Colonic mucosa (tissue), 4 donors: ENCODE measurements at regions not wholly inside any gene's neighbourhood (a gene's known extent, or its start where the extent isn't known, plus 50 kb on each side); places are given as distances from the start of the nearest gene placed in this dataset.
"Not testable (repeated sequence)": the region's sequence is repeated elsewhere in the genome, so short reads cannot be mapped to it uniquely, and the experiment has no call there.

Experiments used
- DNase-seq: peaks from one replicate; pipeline ENCODE4 v3.0.0-alpha.2; 2020
- H3K27ac ChIP-seq: fragments of 200-600 bp; one replicate; pipeline ENCODE4 v1.8.0; 2021
- H3K27me3 ChIP-seq: fragments of 200-600 bp; one replicate; pipeline ENCODE4 v1.8.0; 2021
- H3K36me3 ChIP-seq: fragments of 200-600 bp; one replicate; pipeline ENCODE4 v1.8.0; 2021
- H3K4me1 ChIP-seq: fragments of 200-600 bp; one replicate; pipeline ENCODE4 v1.8.0; 2021; ENCODE audit warnings: mild to moderate bottlenecking
- H3K4me3 ChIP-seq: fragments of 200-600 bp; one replicate; pipeline ENCODE4 v1.8.0; 2021
- H3K9ac ChIP-seq, 2 donors: one replicate each; pipeline ENCODE4 v1.7.0; 2013; ENCODE audit warnings: control low read depth in 2 of 2, low read depth in 2 of 2, low read length in 2 of 2
- H3K9me3 ChIP-seq: fragments of 200-600 bp; one replicate; pipeline ENCODE4 v1.8.0; 2021
- intact Hi-C: fragments of 100-400 bp; cut with DNase I; formaldehyde crosslinking; loops from one replicate; pipeline ENCODE4 v1.14.1; 2022
- TF ChIP-seq, protein P1 (sequence below): fragments of 200-600 bp; IDR thresholded peaks from one replicate; pipeline ENCODE4 v1.8.0; 2022; ENCODE audit warnings: antibody characterized with exemption, mild to moderate bottlenecking
- donor health status: healthy.
- donor health status: DM: no; HTN: no; CAD: no.
- donor health status: DM: no; HTN: no; CAD: no.

DNA sequence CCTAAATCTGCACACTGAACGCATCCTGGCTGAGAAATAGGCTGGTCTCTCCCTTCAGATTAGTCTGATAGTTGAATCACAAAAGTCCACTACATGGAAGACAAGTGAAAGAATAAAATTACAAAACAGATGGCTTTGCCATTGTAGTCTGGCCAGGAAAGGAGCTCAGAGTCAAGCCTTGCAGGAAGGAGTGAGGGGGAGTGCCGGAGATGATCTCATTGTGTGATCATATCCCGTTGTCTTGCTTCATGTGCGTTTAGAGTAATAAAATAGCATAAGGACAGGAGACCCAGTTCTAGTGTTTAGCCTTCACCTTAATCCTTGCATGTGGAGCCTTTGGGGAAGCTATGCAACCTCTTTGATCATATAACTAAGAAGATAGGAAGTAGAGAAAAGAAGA, 666.7 kb upstream of the RAG2 start:
- no peaks in the 10 kb centered on the region for H3K4me1 ChIP-seq
- H3K36me3 ChIP-seq: no peaks in the 10 kb centered on the region
- TF ChIP-seq, protein P1, sequence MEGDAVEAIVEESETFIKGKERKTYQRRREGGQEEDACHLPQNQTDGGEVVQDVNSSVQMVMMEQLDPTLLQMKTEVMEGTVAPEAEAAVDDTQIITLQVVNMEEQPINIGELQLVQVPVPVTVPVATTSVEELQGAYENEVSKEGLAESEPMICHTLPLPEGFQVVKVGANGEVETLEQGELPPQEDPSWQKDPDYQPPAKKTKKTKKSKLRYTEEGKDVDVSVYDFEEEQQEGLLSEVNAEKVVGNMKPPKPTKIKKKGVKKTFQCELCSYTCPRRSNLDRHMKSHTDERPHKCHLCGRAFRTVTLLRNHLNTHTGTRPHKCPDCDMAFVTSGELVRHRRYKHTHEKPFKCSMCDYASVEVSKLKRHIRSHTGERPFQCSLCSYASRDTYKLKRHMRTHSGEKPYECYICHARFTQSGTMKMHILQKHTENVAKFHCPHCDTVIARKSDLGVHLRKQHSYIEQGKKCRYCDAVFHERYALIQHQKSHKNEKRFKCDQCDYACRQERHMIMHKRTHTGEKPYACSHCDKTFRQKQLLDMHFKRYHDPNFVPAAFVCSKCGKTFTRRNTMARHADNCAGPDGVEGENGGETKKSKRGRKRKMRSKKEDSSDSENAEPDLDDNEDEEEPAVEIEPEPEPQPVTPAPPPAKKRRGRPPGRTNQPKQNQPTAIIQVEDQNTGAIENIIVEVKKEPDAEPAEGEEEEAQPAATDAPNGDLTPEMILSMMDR: no peak
- intact Hi-C loops: no loop called here
- no peaks in the 10 kb centered on the region for H3K9me3 ChIP-seq
- no peak overlapping the region for H3K4me3 ChIP-seq
- no peak for DNase-seq
- no peak overlapping the region for H3K9ac ChIP-seq
- H3K27ac ChIP-seq: no peak overlapping the region
- H3K27me3 ChIP-seq: no peaks in the 10 kb centered on the region

DNA sequence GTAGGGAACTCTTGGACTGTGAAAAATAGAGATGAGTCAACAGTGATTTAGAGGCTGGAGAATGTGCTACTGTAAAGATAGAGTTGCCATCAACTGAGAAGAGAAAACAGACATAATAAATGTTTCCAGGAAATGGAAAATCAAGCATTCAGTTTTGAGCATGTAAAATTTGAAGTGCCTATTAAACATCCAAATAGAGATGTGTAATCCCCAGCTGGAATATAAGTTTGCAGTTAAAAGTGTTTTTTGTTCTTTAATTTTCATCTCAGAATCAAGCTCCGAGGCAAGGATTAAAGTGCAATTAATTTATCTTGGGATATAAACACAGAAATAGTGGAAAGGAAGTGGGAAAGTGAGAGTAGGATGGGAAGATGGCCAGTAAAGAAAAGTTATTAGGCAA, 666.0 kb upstream of the RAG2 start:
- Histone ChIP-seq H3K27me3 (no peaks in the 10 kb centered on the region), H3K9me3 (no peaks in the 10 kb centered on the region), H3K9ac (no peak overlapping the region), H3K36me3 (no peaks in the 10 kb centered on the region), H3K4me3 (no peak overlapping the region), H3K4me1 (no peaks in the 10 kb centered on the region), H3K27ac (no peak overlapping the region)
- TF ChIP-seq, protein P1: no peak
- DNase-seq: no peak
- intact Hi-C loops: no loop called here

DNA sequence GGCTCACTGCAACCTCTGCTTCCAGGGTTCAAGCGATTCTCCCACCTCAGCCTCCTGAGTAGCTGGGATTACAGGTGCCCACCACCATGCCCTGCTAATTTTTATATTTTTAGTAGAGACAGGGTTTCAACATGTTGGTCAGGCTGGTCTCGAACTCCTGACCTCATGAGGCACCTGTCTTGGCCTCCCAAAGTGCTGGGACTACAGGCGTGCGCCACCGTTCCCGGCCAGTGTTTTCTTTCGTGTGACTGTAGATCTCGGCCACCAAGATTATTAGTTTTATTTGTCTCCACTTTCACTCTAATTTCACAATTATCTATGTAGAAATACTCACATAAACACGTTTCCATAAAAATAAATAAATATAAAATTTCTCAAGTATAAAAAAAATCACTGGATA, 665.4 kb upstream of the RAG2 start:
- H3K27me3 ChIP-seq, H3K36me3 ChIP-seq, H3K4me3 ChIP-seq, H3K9me3 ChIP-seq, intact Hi-C loops, H3K9ac ChIP-seq, H3K4me1 ChIP-seq, DNase-seq, H3K27ac ChIP-seq: not testable (repeated sequence)

DNA sequence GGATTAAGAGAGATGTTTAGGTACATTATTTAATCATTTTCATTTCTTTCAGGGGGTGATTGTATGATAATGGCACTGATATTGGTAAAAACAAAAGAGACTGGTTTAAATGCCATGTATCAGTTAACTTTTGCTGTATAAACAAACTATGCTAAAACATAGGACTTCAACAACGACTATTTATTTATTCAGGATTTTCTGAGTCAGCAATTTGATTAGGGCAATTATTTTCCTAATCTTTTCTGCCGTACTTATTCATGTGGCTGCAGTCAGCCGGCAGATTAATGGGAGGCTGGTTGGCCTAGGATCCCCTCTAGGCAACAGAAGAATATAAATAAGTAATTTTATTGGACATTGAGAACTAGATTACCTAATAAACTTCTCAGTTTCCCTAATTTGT, 661.7 kb upstream of the RAG2 start:
- no peaks in the 10 kb centered on the region for H3K9me3 ChIP-seq
- H3K4me1 ChIP-seq: no peaks in the 10 kb centered on the region
- intact Hi-C loops: no loop called here
- no peaks in the 10 kb centered on the region for H3K36me3 ChIP-seq
- DNase-seq: no peak
- no peak overlapping the region for H3K27ac ChIP-seq
- no peak overlapping the region for H3K9ac ChIP-seq
- H3K27me3 ChIP-seq: no peaks in the 10 kb centered on the region
- H3K4me3 ChIP-seq: no peak overlapping the region
- TF ChIP-seq, protein P1: no peak

DNA sequence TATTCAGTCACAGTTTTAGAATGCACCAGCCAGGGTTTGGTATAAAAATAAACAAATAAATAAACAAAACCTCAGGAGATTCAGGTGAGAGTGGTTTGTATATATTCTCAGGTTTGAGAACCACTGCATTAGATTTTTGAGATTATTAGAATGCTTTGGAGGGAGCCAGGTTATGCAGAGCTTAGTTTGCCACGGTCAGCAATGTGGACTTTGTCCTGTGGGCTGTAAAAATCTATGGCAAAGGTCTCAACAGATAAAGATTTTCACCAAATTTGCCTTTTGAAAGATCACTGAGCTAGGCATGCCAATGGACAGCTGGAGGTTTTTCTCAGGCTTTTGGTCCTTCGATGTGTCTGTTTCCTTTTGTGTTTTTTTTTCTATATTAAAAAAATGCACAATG, 650.1 kb upstream of the RAG2 start:
- H3K9me3 ChIP-seq: no peaks in the 10 kb centered on the region
- H3K9ac ChIP-seq: no peak overlapping the region
- H3K36me3 ChIP-seq: no peaks in the 10 kb centered on the region
- no peak overlapping the region for H3K4me3 ChIP-seq
- intact Hi-C loops: no loop called here
- DNase-seq: no peak
- no peaks in the 10 kb centered on the region for H3K4me1 ChIP-seq
- TF ChIP-seq, protein P1: no peak
- H3K27ac ChIP-seq: no peak overlapping the region
- H3K27me3 ChIP-seq: no peaks in the 10 kb centered on the region

DNA sequence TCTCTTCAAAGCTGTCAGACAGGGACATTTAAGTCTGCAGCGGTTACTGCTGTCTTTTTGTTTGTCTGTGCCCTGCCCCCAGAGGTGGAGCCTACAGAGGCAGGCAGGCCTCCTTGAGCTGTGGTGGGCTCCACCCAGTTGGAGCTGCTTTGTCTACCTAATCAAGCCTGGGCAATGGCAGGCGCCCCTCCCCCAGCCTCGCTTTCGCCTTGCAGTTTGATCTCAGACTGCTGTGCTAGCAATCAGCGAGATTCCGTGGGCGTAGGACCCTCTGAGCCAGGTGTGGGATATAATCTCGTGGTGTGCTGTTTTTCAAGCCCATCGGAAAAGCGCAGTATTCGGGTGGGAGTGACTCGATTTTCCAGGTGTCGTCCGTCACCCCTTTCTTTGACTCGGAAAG, 648.1 kb upstream of the RAG2 start:
- H3K36me3 ChIP-seq, DNase-seq, H3K9me3 ChIP-seq, H3K4me3 ChIP-seq, intact Hi-C loops, H3K27me3 ChIP-seq, H3K9ac ChIP-seq, H3K4me1 ChIP-seq, H3K27ac ChIP-seq: not testable (repeated sequence)

DNA sequence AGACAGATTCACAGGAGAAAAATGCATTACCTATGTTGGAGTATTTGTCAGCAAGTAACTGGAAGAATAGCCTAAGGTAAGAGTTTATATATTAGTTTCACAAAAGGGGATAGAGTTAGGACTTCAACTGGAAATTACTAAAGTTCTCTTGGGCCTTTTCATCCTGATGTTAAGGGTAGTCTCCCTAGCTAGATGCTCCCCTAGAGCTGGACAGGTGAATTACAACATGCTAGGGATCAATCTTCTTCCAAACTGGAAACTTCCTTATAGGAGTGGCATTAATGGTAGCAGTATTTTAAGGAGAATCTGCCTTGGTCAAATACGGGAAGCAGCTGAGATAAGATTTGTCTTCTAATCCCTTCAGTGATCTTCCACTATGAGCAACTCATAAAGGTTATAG, 632.8 kb upstream of the RAG2 start:
- H3K9ac ChIP-seq: no peak overlapping the region
- no peaks in the 10 kb centered on the region for H3K27me3 ChIP-seq
- DNase-seq: no peak
- no peak overlapping the region for H3K4me3 ChIP-seq
- TF ChIP-seq, protein P1: no peak
- no peaks in the 10 kb centered on the region for H3K4me1 ChIP-seq
- intact Hi-C loops: no loop called here
- no peaks in the 10 kb centered on the region for H3K36me3 ChIP-seq
- H3K27ac ChIP-seq: no peak overlapping the region
- H3K9me3 ChIP-seq: no peaks in the 10 kb centered on the region
